Fibroblast of skin of left quadriceps (primary cell): ENCODE measurements at regions not wholly inside any gene's neighbourhood (a gene's known extent, or its start where the extent isn't known, plus 50 kb on each side); places are given as distances from the start of the nearest gene placed in this dataset.

ENCODE experiments used
- DNase-seq, 2 experiments: peaks; one replicate each; pipeline ENCODE4 v3.0.0-alpha.2; 2013; ENCODE audit warnings: low read depth in 2 of 2

DNA sequence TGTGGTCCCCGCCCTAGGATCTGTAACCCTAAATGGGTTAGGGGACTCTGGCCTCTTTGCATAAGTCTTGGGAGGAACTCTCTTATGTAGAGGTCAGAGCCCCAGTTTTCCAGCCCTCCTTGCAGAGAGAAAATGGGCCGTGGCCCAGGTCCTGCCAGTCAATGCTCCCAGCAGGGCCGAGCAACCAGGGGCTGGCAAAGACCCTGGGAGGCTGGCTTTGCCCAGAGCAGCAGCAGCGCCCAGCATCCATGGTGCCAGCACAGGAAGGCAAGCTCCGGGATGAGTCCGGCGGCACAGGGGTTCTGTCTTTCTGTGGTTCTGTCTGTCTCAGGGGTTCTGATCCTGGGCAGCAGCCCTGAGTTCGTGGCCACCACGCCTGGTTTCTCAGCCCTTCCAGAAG lies 684.8 kb downstream of the BRD1 start:
- DNase-seq: no peak

DNA sequence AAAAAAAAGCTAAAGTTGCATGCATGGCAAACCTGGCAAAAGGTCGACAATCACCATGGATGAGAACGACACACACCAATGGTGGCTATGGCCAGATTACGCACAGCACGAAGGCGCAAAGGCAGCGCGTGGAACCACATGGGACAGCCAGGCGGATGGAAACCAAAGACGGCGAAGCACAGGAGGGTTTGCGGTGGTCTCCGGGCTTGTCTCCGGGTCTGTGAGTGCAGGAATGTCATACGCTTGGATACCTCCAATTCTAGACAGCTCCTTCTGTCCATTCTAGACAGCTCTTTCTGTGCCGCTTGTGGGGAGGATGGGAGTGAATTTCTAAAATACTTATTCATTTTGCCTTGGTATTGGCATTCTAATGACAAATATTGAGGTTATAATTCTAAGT lies 685.4 kb downstream of the BRD1 start:
- no peak for DNase-seq

DNA sequence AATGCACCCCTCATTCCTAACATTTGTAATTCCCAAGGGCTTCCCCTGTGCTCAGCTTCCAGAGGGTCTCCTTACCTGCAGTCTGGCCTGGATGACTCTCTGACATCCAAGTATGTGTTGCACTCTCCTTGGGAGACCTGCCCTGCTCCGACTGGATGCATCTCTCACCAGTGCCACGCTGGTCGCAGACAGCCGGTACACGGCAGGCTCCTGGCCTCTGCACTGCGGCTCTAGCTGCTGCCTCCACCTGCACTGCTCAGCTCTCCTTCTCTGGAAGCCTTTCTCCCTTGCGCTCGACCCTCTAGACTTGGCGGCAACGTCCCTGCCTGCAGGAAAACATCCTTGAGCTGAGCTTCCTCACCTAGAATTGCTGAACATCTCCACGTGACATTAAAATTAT lies 685.9 kb downstream of the BRD1 start:
- no peak for DNase-seq

DNA sequence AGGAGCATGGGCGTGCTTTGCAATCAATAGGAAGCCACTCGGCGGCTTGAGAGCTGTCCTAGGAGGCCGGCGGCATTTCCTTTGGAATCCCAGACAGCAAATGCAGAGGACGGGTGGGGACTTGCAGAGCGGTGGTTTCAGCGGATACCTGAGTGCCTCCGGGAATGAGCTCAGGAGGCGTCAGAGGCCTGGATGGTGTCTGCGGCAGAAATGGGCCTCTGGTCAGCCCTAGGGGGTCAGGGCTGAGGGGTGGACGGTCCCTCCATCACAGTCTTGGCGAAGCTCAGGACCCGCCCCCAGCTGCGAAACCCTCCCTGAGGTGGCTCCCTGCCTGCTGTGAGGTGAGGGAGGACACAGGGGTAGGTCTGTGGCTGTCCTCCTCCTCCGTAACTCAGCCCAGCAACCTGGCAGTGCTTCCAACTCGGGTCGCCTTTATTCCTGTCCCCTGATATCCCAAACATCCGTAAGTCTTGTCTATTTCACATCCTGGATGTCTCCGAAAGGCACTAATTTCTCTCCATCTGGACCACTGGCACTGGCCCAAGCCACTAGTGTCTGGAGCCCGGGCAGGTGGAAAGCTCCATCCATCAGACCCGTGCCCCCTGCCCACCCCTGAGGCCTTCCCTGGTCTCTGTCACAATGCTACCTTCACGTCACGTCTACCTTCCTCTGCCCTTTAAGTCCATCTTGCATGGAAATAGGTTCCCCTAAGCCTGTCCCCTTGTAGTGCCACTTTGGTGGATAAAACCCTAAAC lies 686.6 kb downstream of the BRD1 start:
- no peak for DNase-seq

DNA sequence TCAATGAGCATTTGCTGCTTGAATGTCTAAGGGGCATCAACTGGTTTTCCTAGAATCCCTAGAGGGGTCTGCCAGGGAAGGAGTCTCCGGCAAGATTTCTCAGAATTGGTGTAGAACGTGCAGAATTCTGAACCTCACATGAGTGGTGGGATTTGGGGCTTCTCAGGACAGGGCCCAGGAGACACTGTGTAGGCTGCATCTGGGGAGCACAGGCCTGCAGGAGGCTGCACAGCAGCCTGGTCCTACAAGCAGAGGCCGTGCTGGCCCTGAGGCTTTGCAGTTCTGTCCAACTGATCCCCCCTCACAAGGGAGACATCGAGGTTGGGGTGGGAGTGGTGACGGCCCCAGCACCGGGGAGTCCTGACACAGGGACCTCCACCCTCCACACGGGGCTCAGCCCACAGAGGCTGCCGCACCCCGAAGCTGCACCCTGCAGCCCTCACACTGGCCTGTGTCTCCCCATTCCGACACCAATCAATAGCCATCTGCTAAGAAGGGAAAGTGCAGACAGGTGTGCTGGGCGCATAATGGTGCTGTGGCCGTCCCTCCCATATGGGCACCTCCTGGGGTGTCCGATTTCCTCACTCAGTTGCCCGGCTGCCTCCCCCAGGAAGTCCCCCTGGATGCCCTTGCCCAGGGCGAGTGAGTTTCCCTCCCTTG lies 688.1 kb downstream of the BRD1 start:
- no peak for DNase-seq

DNA sequence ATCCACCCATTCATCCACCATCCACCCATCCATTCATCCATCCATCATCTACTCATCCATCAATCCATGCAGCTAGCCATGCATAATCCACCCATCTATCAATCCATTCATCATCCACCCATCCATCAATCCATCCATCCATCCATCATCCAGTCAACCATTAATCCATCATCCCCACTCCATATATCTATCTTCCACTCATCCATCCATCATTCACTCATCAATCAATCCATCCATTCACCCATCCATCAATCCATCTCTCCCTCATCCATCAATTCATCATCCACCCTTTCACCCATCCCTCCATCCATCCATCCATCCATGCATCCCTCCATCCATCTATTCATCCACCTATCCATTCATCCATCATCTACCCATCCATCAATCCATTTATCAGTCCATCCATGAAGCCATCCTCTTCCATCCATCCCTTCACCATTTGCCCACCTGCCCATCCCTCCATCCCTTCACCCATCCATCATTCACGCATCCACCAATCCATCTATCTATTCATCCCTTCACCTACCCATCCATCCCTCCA lies 689.4 kb downstream of the BRD1 start:
- DNase-seq: no peak

DNA sequence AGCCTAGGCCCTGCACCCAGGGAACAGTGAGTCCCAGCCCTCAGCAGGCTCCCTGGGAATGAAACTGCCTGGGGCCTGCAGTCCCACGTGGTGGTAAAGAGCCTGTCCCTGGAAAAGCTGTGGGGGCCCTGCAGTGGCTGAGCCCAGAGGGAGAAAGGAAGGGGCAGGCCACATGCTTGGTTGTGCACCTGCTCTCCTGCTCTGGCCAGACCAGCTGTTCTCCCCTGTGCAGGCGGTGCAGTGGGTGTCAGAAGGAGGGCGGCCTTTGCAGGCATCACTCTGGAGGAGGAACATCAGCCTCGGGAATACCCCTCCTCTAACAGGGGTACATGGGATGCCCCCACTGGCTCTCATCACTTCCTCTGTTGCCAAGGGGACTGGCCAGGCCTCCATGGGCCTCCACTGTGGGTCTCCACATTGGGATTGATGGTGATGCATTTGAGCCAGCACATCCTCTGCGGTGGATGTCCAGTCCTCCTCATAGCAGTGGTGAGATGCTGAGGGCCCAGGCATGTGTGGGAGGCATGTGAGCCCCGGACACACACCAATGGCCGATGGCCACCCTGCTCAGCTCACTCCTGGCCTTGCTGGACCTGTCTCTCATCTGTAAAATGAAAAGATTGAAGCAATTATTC lies 690.4 kb downstream of the BRD1 start:
- DNase-seq: no peak

DNA sequence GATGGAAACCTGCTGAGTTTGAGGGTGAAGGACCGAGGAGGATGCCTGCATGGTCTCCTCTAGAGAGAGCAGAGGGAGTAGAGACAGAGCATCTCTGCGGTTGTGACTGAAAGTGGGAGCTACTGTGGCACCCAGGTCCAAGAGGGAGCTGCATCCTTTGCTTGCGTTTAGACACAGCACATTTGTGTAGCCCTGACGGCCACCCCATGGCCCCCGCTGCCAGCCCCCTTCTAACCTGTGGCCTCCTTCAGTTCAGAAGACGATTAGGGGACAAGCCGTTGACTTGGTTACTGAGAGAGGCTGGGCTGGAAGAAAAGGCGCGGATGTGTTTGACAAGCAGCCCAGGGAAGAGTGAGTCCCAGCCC lies 690.9 kb downstream of the BRD1 start:
- DNase-seq: no peak

DNA sequence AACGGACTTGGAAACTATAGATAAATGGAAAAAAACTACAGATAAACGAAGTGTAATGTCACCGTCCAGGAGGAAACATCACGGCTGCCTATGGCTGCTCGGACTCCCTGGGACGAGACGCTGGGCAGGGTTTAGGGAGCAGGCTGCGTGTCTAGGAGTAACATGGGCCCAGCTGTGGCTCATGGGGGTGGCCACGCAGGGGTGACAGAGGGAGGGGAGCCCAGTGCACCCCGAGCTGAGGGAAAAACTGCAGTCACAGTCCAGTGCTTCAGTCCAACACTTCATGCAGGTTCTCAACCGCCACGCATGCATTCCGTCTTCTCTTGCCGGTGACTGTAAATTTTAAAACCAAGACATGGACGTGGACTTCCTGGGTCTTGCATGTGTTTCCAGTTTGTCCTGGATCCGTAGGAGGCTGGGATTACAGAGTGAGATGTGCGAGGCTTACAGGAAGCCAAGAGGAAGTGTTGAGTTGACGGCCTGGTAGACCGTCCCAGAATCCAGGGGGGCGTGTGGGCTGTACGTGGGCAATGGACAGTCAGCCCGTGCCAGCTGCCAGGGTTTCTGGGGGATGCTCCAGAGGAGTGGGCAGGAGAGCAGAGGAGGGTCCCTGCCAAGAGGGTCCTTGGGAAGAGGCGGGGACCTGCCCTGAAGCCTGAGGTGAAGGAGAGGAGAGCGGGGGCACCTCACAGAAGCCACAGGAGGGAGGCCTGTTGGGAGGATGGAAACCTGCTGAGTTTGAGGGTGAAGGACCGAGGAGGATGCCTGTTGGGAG lies 691.4 kb downstream of the BRD1 start:
- DNase-seq: no peak

DNA sequence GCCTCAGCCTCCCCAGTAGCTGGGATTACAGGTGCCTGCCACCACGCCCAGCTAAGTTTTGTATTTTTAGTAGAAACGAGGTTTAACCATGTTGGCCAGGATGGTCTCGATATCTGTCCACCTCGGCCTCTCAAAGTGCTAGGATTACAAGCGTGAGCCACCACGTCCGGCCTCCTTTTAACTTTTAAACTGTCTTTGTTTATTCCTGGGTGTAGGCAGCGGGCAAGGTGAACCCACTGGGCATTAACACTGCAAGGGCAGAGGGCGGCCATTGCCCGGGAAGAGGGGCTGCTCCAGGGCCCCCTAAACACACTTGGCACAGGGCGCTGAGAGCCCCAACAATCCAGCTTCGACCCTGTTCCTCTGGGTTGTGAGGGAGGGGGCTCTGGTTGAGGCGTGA lies 693.6 kb downstream of the BRD1 start:
- no peak for DNase-seq

DNA sequence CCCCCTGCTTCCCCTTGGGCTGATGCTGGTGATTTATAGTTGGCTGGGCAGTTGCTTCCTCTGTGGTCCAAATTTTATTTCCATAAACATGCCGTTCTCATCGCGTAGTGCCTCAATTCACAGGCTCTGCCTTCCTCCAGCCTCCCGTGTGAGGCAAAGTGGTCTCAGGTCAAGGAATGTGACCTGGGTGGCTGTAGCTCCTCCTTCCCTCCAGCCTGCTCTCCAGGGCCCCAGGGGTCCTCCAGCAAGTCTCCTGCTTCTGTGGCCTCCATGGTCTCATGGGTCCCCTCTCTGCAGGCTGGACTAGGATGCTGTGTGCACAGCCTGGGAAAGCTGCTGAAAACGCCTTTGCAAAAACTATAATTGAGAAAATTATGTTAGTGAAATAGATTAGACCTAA lies 694.1 kb downstream of the BRD1 start:
- no peak for DNase-seq

DNA sequence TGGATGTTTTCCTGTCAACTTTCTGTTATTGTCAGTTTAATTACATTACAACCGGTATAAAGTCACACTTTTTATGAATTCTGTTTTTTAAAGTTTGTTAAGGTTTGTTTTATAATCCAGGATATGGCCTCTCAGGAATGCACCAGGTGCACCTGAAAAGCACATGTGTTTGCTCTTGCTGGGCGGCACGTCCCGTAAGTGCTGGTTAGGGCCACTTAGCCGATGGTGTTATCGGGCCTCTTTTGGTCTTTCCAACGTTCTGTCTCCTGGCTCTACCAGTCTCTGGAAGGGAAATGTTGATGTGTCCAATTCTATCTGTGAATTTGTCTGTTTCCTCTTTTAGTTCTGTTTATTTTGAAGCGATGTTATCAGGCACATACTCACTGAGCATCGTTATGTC lies 695.7 kb downstream of the BRD1 start:
- no peak for DNase-seq

DNA sequence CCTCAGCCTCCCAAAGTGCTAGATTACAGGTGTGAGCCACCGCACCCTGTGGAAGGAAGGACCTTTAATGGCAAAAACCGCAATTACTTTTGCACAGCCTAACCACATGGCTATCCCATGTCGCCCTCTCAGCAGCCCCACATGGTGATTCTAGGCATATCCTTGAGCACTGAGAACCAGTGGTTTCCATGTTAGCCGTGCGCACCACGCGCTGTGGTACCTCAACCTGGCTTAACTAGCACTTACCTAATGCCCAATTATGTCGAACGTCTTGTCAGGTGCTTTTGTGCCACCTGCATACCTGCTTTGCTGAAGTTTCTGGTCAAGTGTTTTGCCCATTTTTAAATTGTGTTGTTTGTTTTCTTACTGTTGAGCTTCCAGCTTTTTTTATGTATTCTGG lies 697.9 kb downstream of the BRD1 start:
- DNase-seq: no peak

DNA sequence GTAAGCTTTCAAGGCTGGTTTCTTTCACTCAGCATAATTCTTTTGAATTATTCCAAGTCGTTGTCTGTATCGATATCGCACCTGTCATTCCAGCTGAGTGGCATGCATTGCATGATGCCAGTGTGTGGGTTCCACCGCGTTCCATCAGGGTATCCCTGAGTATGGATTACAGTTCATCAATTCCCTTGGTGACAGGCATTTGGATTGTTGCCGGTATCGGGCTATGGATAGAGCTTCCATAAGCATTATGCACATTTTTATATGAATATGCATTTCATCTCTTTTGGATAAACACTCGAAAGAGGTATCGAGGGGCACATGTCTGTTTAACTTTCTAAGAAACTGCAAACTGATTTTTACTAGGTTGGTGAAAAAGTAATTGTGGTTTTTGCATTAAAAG lies 698.8 kb downstream of the BRD1 start:
- no peak for DNase-seq

DNA sequence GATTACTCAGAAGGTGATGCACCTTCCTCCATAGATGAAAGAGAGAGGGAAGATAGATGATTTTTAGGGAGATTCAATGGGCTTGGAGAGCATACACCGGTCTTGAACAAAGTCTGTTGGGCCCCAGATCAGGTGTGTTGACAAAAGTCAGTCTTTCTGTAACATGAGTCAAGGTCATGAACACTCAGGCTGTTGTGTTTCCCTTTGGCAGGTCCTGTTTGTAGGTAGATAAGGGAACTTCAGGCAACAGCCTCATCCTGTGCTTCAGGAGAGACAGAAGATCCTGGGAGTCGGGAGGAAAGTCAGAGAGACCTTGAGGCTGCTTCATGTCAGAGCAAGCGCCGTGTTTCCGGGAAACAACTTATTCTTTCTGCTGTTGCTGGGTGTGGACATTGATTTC lies 703.1 kb downstream of the BRD1 start:
- DNase-seq: no peak

DNA sequence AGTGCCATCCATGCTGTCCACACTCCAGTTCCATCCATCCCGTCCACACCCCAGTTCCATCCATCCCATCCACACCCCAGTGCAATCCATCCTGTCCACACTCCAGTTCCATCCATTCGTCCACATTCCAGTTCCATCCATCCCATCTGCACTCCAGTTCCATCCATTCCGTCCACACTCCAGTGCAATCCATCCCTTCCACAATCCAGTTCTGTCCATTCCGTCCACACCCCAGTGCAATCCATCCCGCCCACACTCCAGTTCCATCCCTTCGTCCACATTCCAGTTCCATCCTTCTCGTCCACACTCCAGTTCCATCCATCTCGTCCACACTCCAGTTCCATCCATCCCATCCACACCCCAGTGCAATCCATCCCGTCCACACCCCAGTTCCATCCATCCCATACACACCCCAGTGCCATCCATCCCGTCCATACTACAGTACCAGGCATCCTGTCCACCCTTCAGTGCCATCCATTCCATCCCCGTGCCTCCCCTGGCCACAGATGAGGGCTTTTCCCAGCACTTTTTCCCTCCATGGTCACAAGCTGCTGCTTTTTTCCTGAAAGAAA lies 704.0 kb downstream of the BRD1 start:
- no peak for DNase-seq

DNA sequence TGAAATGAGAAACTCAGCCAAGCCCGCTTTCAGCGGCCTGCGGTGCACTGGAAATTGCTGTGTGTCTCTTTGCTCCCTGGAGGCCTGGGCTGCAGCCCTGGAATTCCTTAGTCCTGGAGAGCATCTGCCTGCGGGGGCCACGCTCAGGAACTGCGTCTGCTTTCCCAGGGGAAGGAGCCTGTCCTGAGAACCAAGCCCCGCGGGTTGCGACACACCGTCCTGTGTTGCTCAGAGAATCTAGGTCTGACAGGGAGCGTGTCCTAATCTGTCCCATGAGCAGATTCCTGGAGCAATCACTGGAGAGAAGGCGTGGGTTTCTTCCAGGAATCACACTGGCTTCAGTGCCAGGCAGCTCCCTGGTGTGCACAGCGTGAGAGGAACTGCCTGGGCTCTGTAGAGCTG lies 708.1 kb downstream of the BRD1 start:
- DNase-seq: no peak

DNA sequence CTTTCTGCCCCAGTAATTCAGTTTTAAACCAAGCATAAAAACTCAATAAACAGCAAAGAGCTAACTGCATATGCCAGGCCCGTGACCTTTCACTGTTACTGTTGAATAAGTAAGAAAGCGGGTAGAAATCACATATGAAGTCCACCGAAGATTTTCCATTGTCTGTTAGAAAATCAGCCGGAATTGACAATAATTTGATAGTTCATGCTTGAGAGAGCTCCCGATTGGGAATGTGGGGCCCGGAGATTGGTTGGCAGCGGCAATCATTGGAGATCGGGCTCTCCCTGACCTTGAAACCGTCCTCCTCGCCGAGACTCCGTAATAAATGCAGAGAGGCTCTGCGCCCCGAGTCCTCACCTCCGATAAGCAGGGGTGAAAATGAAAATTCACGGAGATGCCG lies 709.6 kb downstream of the BRD1 start:
- DNase-seq: no peak

DNA sequence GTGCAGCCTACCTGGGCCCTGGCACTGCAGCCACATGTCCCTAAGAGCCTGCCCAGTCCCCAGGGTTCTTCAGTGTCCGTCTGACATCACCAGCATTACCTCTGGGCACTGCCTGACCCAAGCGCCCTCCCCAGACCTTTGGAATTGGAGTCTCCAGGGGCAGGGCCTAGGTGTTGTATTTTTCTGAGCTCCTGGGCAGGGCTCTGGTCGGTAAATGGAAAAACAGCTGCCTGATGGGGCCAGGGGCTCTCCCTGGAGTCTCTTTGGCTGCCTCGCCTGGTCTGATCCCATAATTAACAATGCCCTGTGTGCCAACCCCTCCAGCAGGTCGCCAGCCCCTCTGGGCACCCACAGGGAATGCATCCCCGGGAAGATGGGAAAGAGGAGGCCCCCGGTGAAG lies 710.2 kb downstream of the BRD1 start:
- no peak for DNase-seq

DNA sequence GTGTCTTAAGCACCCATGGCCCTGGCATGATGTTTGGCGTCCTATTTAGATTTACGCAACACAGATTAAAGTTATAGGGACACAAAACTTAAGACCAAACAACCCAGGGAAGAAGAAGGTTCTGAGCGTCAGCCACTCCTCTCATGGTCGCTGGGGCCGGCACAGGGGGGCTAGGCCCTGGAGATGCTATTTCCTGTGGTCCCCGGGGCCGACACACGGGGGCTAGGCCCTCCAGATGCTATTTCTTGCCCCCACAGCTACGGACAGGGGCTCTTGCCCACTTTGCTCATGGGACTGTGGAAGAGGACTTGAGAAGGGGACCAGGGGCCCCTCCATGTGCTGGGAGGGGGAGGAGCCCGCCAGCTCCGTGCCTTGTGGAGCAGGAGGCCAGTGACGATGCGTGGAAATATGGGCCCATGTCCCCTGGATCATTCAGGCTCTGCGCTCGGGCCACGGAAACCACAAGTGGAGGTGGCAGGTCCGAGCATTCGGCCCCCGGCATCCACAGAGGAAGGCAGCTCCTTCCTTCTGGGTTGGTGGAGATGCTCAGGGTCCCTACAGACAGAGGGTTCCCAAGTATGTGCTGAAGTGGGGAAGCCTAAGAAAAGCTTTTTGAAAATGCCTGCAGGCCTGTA lies 711.1 kb downstream of the BRD1 start:
- DNase-seq: no peak

DNA sequence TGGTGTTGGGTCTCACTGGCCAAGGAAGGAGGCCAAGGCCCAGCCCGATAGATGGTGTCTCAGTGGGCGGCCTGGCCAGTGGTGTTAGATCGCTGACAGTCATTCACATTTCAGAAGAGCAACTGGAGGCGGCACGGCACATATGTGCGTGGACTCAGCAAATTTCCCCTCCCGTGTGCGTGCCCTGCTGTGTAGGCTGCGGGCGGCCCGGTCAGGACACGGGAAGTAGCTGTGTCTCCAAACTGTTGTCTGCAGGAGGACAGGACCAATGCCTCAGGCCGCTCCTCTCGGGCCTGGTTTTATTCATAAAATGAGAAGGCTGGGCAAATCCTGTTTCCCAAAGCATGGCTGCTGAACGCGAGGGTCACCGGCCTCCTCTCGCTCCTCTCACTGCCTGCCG lies 711.7 kb downstream of the BRD1 start:
- no peak for DNase-seq

DNA sequence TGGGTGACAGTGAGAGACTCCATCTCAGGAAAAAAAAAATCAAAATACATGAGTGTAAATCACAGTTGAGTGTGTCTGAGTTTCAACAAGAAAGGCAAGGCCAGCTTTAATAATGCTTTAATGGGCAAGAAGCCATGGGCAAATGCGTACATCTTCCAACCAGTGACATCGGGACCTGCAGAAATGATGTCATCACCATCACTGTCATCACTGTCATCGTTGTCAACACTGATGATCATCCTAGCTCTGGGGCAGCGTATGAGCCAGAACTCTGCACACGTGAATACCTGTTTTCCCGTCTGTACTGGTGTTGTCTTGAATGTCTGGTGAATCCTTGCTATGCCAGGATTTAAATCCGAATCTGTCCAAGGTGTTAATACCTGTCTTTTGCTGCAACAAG lies 712.5 kb downstream of the BRD1 start:
- no peak for DNase-seq
